ENCODE measurements at regions not wholly inside any gene's neighbourhood (a gene's known extent, or its start where the extent isn't known, plus 50 kb on each side); places are given as distances from the start of the nearest gene placed in this dataset.

GRCh38 chr1:206411321-206411720 is 59.0 kb upstream of the IKBKE start:
- DNase-seq (ENCODE audit: low read depth in 1 of 2, low spot score in 1 of 2) (no peak), ATAC-seq (no peak), FAIRE-seq (no peak)
- no peak overlapping the region for H3K4me2 ChIP-seq
- H3K27ac ChIP-seq, result no peak overlapping the region
- 93% methylated on average over 3 of the region's 3 CpGs for WGBS (ENCODE audit: missing lambda C conversion rate)
- TF ChIP-seq HES2 (IDR thresholded peaks at IDR 0.05) (no peak), SMC3 (IDR thresholded peaks at IDR 0.05) (no peak), EP300 (IDR thresholded peaks at IDR 0.05) (no peak), CHD4 (IDR thresholded peaks at IDR 0.05; ENCODE audit: borderline replicate concordance) (no peak), FOSB (CRISPR knock-in tag; IDR thresholded peaks at IDR 0.05) (no peak), RCOR1 (IDR thresholded peaks at IDR 0.05; ENCODE audit: low read depth, low read length) (no peak), BHLHE40 (IDR thresholded peaks at IDR 0.05; ENCODE audit: low read depth, low read length) (no peak), NR3C1 (IDR thresholded peaks at IDR 0.05) (no peak), KDM5A (IDR thresholded peaks at IDR 0.05) (no peak), TFCP2L1 (CRISPR knock-in tag; IDR thresholded peaks at IDR 0.05) (no peak), CTCF (IDR thresholded peaks at IDR 0.05) (no peak), TP53 (CRISPR knock-in tag; IDR thresholded peaks at IDR 0.05) (no peak), POLR2A (IDR thresholded peaks at IDR 0.05; ENCODE audit: low read length) (no peak)
- TF ChIP-seq, protein P1, sequence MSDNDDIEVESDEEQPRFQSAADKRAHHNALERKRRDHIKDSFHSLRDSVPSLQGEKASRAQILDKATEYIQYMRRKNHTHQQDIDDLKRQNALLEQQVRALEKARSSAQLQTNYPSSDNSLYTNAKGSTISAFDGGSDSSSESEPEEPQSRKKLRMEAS (IDR thresholded peaks at IDR 0.05), result no peak
- no peak overlapping the region for H3K4me3 ChIP-seq
- ChIA-PET POLR2A (no interaction called here), CTCF (no interaction called here)
- no peaks in the 10 kb centered on the region for H3K9me3 ChIP-seq
- H3K4me1 ChIP-seq, result no peaks in the 10 kb centered on the region

DNA sequence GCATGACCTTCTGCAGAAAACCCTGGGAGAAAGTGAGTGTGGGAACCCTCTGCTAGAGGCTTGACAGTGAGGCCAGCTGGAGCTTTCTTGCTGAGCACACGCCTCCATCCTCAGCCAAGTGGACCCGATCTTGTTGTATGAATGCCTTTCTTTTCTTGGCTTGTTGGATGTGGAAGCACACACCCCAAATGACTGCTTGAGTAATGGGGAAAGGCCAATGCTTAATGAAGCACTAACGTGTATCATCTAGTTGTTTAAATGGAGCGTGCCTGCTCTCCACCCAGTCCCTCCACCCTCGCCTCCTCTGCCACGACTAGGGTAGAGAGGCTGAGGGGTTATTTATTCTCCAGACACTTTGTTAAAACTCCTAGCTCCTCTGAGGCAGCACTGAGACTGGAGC is 54.3 kb upstream of the IKBKE start:
- no peak for FAIRE-seq
- H3K4me2 ChIP-seq, result no peak overlapping the region
- no peak for TF ChIP-seq RARB (CRISPR knock-in tag; IDR thresholded peaks at IDR 0.05)
- TF ChIP-seq BHLHE40 (IDR thresholded peaks at IDR 0.05; ENCODE audit: low read depth, low read length), result no peak
- no peak for TF ChIP-seq ZSCAN20 (CRISPR knock-in tag; IDR thresholded peaks at IDR 0.05)
- no peak for TF ChIP-seq REST (IDR thresholded peaks at IDR 0.05)
- TF ChIP-seq KDM5A (IDR thresholded peaks at IDR 0.05), result no peak
- TF ChIP-seq, protein P2, sequence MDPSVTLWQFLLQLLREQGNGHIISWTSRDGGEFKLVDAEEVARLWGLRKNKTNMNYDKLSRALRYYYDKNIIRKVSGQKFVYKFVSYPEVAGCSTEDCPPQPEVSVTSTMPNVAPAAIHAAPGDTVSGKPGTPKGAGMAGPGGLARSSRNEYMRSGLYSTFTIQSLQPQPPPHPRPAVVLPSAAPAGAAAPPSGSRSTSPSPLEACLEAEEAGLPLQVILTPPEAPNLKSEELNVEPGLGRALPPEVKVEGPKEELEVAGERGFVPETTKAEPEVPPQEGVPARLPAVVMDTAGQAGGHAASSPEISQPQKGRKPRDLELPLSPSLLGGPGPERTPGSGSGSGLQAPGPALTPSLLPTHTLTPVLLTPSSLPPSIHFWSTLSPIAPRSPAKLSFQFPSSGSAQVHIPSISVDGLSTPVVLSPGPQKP (IDR thresholded peaks at IDR 0.05; ENCODE audit: low read depth, low read length), result no peak
- TF ChIP-seq HOXA7 (CRISPR knock-in tag; IDR thresholded peaks at IDR 0.05), result no peak
- no peak for TF ChIP-seq TFCP2L1 (CRISPR knock-in tag; IDR thresholded peaks at IDR 0.05)
- no peak for TF ChIP-seq EHF (CRISPR knock-in tag; IDR thresholded peaks at IDR 0.05)
- no peak for TF ChIP-seq ZC3H11A (IDR thresholded peaks at IDR 0.05)
- no peak for TF ChIP-seq HDAC2 (IDR thresholded peaks at IDR 0.05)
- H3K9me3 ChIP-seq, result no peaks in the 10 kb centered on the region
- H3K4me1 ChIP-seq, result 0 out of 3 replicates have a peak, but pooled peaks cover 3% of the 10 kb centered on the region
- WGBS (ENCODE audit: missing lambda C conversion rate), result 81% methylated on average over 6 of the region's 6 CpGs
- POLR2A ChIA-PET, result no interaction called here
- H3K27ac ChIP-seq, result no peak overlapping the region
- no peak overlapping the region for H3K4me3 ChIP-seq
- DNase-seq (ENCODE audit: low read depth in 1 of 2, low spot score in 1 of 2), result no peak
- CTCF ChIA-PET, result interaction anchor here (1.0 kb wide), 1 partner anchor 46 kb away, joined by 3 read pairs; no protein-coding TSS in a partner anchor
- ATAC-seq, result no peak
